SK-N-SH treated with all-trans-retinoic acid at 6 μM for 48 hours (cell line): ENCODE measurements at regions not wholly inside any gene's neighbourhood (a gene's known extent, or its start where the extent isn't known, plus 50 kb on each side); places are given as distances from the start of the nearest gene placed in this dataset.

Source experiments
- ARNTL ChIP-seq: fragments of 450-650 bp; formaldehyde crosslinking; IDR thresholded peaks from 2 replicates; pipeline ENCODE4 v1.5.0; 2020; ENCODE audit warnings: low read depth, mild to moderate bottlenecking, moderate library complexity, borderline replicate concordance
- ISL1 ChIP-seq: fragments of 250-450 bp; sonication (Bioruptor Pico); IDR thresholded peaks from 2 replicates; pipeline ENCODE4 v2.1.2; 2022; ENCODE audit warnings: mild to moderate bottlenecking, moderate library complexity
- OSR1 ChIP-seq: fragments of 250-450 bp; sonication (Bioruptor Pico); IDR thresholded peaks from 2 replicates; pipeline ENCODE4 v1.8.0; 2022; ENCODE audit warnings: moderate library complexity, mild to moderate bottlenecking, inconsistent platforms
- PPARA ChIP-seq: fragments of 250-450 bp; sonication (Bioruptor Pico); IDR thresholded peaks from 2 replicates; pipeline ENCODE4 v1.5.0; 2020; ENCODE audit warnings: mild to moderate bottlenecking, borderline replicate concordance
- RARB ChIP-seq: fragments of 250-450 bp; sonication (Bioruptor Pico); IDR thresholded peaks from 2 replicates; pipeline ENCODE4 v1.8.0; 2021; ENCODE audit warnings: mild to moderate bottlenecking, moderate library complexity
- ZC3H10 ChIP-seq: fragments of 250-450 bp; sonication (Bioruptor Pico); IDR thresholded peaks from 2 replicates; pipeline ENCODE4 v1.5.1; 2021; ENCODE audit warnings: mild to moderate bottlenecking, moderate library complexity
- ZFP3 ChIP-seq: fragments of 250-450 bp; sonication (Bioruptor Pico); IDR thresholded peaks from 2 replicates; pipeline ENCODE4 v1.5.0; 2020; ENCODE audit warnings: mild to moderate bottlenecking, moderate library complexity
- ZNF565 ChIP-seq: fragments of 450-650 bp; formaldehyde crosslinking; conservative IDR thresholded peaks from 2 replicates; pipeline ENCODE4 v1.5.0; 2020; ENCODE audit warnings: low read depth, mild to moderate bottlenecking, moderate library complexity
- ZNF8 ChIP-seq: fragments of 450-650 bp; formaldehyde crosslinking; IDR thresholded peaks from 2 replicates; pipeline ENCODE4 v1.5.0; 2020; ENCODE audit warnings: mild to moderate bottlenecking, moderate library complexity
- TF ChIP-seq, protein P1 (sequence below): fragments of 250-450 bp; sonication (Bioruptor Pico); IDR thresholded peaks from 2 replicates; pipeline ENCODE4 v1.8.0; 2020; ENCODE audit warnings: mild to moderate bottlenecking, moderate library complexity, borderline replicate concordance
- TF ChIP-seq, protein P2 (sequence below): fragments of 250-450 bp; sonication (Bioruptor Pico); IDR thresholded peaks from 2 replicates; pipeline ENCODE4 v1.5.1; 2020; ENCODE audit warnings: low read depth, mild to moderate bottlenecking, moderate library complexity

DNA sequence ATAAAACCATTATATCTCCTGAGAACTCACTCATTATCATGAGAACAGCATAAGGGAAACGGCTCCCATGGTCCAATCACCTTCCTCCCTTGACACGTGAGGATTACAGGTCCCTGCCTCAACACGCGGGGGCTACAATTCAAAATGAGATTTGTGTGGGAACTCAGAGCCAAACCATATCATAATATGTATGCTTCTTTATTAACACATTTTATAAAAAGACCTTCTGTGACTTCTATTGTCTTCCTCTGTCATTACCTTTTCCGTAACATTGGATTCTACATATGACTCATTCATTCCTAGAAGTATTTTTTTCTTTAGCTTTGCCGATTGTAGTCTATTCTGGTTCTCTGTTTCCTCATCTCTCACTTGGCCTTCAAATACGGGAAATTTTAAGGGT is 267.2 kb upstream of the ROBO1 start:
- TF ChIP-seq ISL1 (CRISPR knock-in tag): no peak
- no peak for TF ChIP-seq RARB (CRISPR knock-in tag)
- TF ChIP-seq, protein P1, sequence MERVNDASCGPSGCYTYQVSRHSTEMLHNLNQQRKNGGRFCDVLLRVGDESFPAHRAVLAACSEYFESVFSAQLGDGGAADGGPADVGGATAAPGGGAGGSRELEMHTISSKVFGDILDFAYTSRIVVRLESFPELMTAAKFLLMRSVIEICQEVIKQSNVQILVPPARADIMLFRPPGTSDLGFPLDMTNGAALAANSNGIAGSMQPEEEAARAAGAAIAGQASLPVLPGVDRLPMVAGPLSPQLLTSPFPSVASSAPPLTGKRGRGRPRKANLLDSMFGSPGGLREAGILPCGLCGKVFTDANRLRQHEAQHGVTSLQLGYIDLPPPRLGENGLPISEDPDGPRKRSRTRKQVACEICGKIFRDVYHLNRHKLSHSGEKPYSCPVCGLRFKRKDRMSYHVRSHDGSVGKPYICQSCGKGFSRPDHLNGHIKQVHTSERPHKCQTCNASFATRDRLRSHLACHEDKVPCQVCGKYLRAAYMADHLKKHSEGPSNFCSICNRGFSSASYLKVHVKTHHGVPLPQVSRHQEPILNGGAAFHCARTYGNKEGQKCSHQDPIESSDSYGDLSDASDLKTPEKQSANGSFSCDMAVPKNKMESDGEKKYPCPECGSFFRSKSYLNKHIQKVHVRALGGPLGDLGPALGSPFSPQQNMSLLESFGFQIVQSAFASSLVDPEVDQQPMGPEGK: no peak
- TF ChIP-seq OSR1 (CRISPR knock-in tag): no peak
- no peak for TF ChIP-seq ZC3H10 (CRISPR knock-in tag)
- TF ChIP-seq ZNF8: no peak
- no peak for TF ChIP-seq ZNF565 (CRISPR knock-in tag)
- TF ChIP-seq, protein P2, sequence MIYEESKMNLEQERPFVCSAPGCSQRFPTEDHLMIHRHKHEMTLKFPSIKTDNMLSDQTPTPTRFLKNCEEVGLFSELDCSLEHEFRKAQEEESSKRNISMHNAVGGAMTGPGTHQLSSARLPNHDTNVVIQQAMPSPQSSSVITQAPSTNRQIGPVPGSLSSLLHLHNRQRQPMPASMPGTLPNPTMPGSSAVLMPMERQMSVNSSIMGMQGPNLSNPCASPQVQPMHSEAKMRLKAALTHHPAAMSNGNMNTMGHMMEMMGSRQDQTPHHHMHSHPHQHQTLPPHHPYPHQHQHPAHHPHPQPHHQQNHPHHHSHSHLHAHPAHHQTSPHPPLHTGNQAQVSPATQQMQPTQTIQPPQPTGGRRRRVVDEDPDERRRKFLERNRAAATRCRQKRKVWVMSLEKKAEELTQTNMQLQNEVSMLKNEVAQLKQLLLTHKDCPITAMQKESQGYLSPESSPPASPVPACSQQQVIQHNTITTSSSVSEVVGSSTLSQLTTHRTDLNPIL: no peak
- no peak for TF ChIP-seq PPARA (CRISPR knock-in tag)
- TF ChIP-seq ARNTL (CRISPR knock-in tag): no peak
- no peak for TF ChIP-seq ZFP3 (CRISPR knock-in tag)
